ENCODE measurements at regions not wholly inside any gene's neighbourhood (a gene's known extent, or its start where the extent isn't known, plus 50 kb on each side); places are given as distances from the start of the nearest gene placed in this dataset.

DNA sequence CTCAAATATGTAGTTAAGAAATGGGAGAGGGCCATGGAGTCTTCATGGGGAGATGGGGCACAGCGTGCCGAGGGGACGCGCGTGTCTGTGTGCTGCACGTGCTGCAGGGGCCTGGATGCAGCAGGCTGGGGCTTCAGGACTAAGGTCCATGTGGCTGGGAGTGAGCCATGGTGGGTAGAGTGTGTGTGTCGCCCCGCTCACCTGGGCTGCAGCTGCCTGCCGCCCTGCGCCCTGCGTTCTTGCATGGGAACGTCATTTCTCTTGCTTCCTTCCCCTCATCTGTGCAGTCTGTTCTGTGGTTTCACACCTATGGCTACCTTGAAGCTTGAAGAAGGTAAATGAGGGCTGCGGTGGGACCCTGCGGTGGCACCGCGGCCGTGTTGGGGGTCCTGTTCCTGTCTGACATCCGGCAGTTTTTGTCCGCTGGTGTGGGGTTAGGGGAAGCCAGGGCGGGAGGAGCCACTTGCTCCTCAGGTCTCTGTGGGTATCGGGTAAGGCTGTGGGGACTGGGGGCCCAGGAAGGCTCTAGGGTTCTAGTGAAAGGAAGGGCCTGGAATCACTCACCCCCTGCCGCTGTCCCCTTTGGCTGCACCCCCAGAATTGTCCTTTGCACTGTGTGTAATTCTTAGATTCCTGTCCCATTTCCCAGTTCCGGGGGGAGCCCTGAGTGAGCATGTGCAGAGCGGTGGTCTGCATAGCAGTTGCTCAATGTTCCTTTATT, 54.1 kb upstream of the HS6ST1 start:
- Histone ChIP-seq H3K4me3 (ENCODE audit: low read depth in 2 of 2, low read length in 1 of 2) (no peak overlapping the region), H2AFZ (ENCODE audit: low read depth) (no peak overlapping the region), H3K79me2 (ENCODE audit: insufficient read depth) (no peaks in the 10 kb centered on the region), H3K27me3 (ENCODE audit: insufficient read depth) (no peaks in the 10 kb centered on the region), H3K4me2 (no peak overlapping the region), H3K9me2 (no peaks in the 10 kb centered on the region), H4K20me1 (ENCODE audit: insufficient read depth) (no peaks in the 10 kb centered on the region), H3K36me3 (replicated peaks in 1 of 2; ENCODE audit: control insufficient read depth in 1 of 2, insufficient read depth in 2 of 2, low read length in 1 of 2) (no peaks in the 10 kb centered on the region), H3F3A (replicated peaks; ENCODE audit: insufficient read depth) (no peaks in the 10 kb centered on the region), H3K9ac (no peak overlapping the region), H3K4me1 (ENCODE audit: control insufficient read depth in 1 of 2, insufficient read depth in 2 of 2, low read depth in 1 of 2, low read length in 1 of 2) (peaks cover 0 to 18% of the 10 kb centered on the region in 2 experiments; a peak in 1 of 4 replicates), H3K9me3 (no peaks in the 10 kb centered on the region), H3K27ac (ENCODE audit: low read depth in 2 of 2, low read length in 1 of 2) (no peak overlapping the region)
- CTCF ChIA-PET, result interaction anchor here (0.6 kb wide), 1 partner anchor 25 kb away, joined by 3 read pairs; no protein-coding TSS in a partner anchor
- TF ChIP-seq JUND (IDR thresholded peaks at IDR 0.05), result no peak
- no peak for TF ChIP-seq MEF2A (IDR thresholded peaks at IDR 0.05; ENCODE audit: borderline replicate concordance, low read depth)
- no peak for TF ChIP-seq TEAD4 (IDR thresholded peaks at IDR 0.05; ENCODE audit: borderline replicate concordance, insufficient read depth)
- no peak for TF ChIP-seq CHD2 (IDR thresholded peaks at IDR 0.05; ENCODE audit: low read length, partially characterized antibody)
- no peak for TF ChIP-seq CTCF (IDR thresholded peaks at IDR 0.05)
- no peak for TF ChIP-seq TCF12 (IDR thresholded peaks at IDR 0.05)
- TF ChIP-seq GABPA (IDR thresholded peaks at IDR 0.05; ENCODE audit: low read depth), result no peak
- no peak for TF ChIP-seq RCOR1 (IDR thresholded peaks at IDR 0.05; ENCODE audit: low read length)
- TF ChIP-seq ELF1 (IDR thresholded peaks at IDR 0.05), result no peak
- no peak for TF ChIP-seq NFIC (IDR thresholded peaks at IDR 0.05; ENCODE audit: borderline replicate concordance)
- no peak for TF ChIP-seq GATA2 (CRISPR knock-in tag; IDR thresholded peaks at IDR 0.05)
- TF ChIP-seq USF1 (IDR thresholded peaks at IDR 0.05; ENCODE audit: borderline replicate concordance, low read depth), result no peak
- TF ChIP-seq FOXJ3 (CRISPR knock-in tag; IDR thresholded peaks at IDR 0.05), result no peak
- TF ChIP-seq SIN3A (IDR thresholded peaks at IDR 0.05; ENCODE audit: borderline replicate concordance, low read depth, low read length), result no peak
- TF ChIP-seq ZBTB33 (IDR thresholded peaks at IDR 0.05; ENCODE audit: borderline replicate concordance, low read depth), result no peak
- no peak for TF ChIP-seq SMC3 (IDR thresholded peaks at IDR 0.05; ENCODE audit: low read depth, low read length)
- TF ChIP-seq IRF3 (IDR thresholded peaks at IDR 0.05; ENCODE audit: low read depth, low read length), result no peak
- no peak for TF ChIP-seq TAF1 (IDR thresholded peaks at IDR 0.05; ENCODE audit: borderline replicate concordance, low read depth, low read length)
- WGBS (ENCODE audit: low lambda C conversion rate), result 67% methylated on average over 11 of the region's 24 CpGs
- POLR2A ChIA-PET, result no interaction called here
- no peak for DNase-seq

All from SK-N-SH (cell line).